ENCODE measurements at regions not wholly inside any gene's neighbourhood (a gene's known extent, or its start where the extent isn't known, plus 50 kb on each side); places are given as distances from the start of the nearest gene placed in this dataset.

GRCh38 chr6:163744256-163744925 lies 329.9 kb downstream of the QKI start:
- DNase-seq (no peak), ATAC-seq (no peak)
- Histone ChIP-seq H3K36me3 (no peaks in the 10 kb centered on the region), H3K27ac (no peak overlapping the region), H3K4me1 (no peaks in the 10 kb centered on the region), H3K4me3 (no peak overlapping the region), H3K27me3 (no peaks in the 10 kb centered on the region), H3K9me3 (no peaks in the 10 kb centered on the region)
- 91% methylated on average over 6 of the region's 19 CpGs for WGBS (ENCODE audit: insufficient coverage, low coverage, low lambda C conversion rate, missing lambda C conversion rate)
- TF ChIP-seq POLR2A (IDR thresholded peaks at IDR 0.05) (no peak), CTCF (IDR thresholded peaks at IDR 0.05) (no peak)
- intact Hi-C loops (cut with DNase I), result no loop called here

- Histone ChIP-seq H3K36me3 (no peaks in the 10 kb centered on the region), H3K4me3 (no peak overlapping the region), H3K4me1 (no peaks in the 10 kb centered on the region), H3K27me3 (no peaks in the 10 kb centered on the region), H3K9me3 (no peaks in the 10 kb centered on the region), H3K27ac (no peak overlapping the region)
- whole genome bisulfite sequencing (ENCODE audit: insufficient coverage, low coverage, low lambda C conversion rate, missing lambda C conversion rate), result no CpG with 5 or more reads among the region's 4 CpGs
- intact Hi-C loops (cut with DNase I), result no loop called here
- DNase-seq (no peak), ATAC-seq (peak in 1 of 4 donors; percentile 11)
- no peak for TF ChIP-seq POLR2A (IDR thresholded peaks at IDR 0.05)
- TF ChIP-seq CTCF (IDR thresholded peaks at IDR 0.05), result no peak
These were observed 329.3 kb downstream of the QKI start for GRCh38 chr6:163743796-163744195.

DNA sequence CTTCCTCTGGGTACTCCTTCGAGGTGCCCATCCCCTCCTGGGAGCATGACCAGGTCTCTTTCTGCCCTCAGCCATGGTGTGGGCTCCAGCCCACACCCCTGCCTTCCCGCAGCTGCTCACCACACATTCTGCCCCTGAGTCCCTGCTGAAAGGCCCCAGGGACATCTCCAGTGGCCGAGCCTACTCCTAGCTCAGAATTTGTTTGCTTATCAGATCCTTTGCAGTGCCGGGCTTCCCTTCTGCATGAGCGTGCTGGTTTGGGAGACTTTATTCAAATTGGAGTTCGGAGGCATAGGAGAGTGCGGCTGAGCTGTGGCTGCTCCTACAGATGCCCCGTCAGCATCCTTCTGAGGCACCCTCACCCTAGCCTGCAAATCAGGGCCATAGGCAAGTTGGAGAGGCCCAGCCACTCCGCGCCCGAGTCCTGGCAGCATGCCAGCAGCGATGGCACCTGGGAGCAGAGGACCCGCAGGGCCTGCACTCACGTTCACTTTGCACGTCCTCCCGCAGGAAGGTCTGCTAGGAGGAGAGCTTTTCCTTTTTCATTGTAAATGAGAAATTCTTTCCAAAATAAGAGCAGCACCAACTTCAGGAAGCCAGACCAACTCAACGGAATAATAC lies 327.3 kb downstream of the QKI start:
- intact Hi-C loops (cut with DNase I), result no loop called here
- Histone ChIP-seq H3K27ac (no peak overlapping the region), H3K4me1 (no peaks in the 10 kb centered on the region), H3K4me3 (no peak overlapping the region), H3K36me3 (no peaks in the 10 kb centered on the region), H3K27me3 (no peaks in the 10 kb centered on the region), H3K9me3 (no peaks in the 10 kb centered on the region)
- no peak for ATAC-seq
- no peak for DNase-seq
- 52% methylated on average over 6 of the region's 17 CpGs for WGBS (ENCODE audit: insufficient coverage, low coverage, low lambda C conversion rate, missing lambda C conversion rate)
- TF ChIP-seq POLR2A (IDR thresholded peaks at IDR 0.05) (no peak), CTCF (IDR thresholded peaks at IDR 0.05) (no peak)

GRCh38 chr6:163741342-163741741 lies 326.8 kb downstream of the QKI start:
- Histone ChIP-seq H3K27ac (no peak overlapping the region), H3K27me3 (no peaks in the 10 kb centered on the region), H3K4me1 (no peaks in the 10 kb centered on the region), H3K9me3 (no peaks in the 10 kb centered on the region), H3K4me3 (no peak overlapping the region), H3K36me3 (no peaks in the 10 kb centered on the region)
- DNase-seq, result no peak
- 78% methylated on average over 3 of the region's 5 CpGs for WGBS (ENCODE audit: insufficient coverage, low coverage, low lambda C conversion rate, missing lambda C conversion rate)
- TF ChIP-seq CTCF (IDR thresholded peaks at IDR 0.05) (no peak), POLR2A (IDR thresholded peaks at IDR 0.05) (no peak)
- no peak for ATAC-seq
- intact Hi-C loops (cut with DNase I), result no loop called here
